Sigmoid colon (tissue), 6 donors: ENCODE measurements at regions not wholly inside any gene's neighbourhood (a gene's known extent, or its start where the extent isn't known, plus 50 kb on each side); places are given as distances from the start of the nearest gene placed in this dataset.

Source experiments
- DNase-seq: peaks from one replicate; pipeline ENCODE4 v3.0.0-alpha.2; 2019
- H3K27ac ChIP-seq, 4 donors: fragments of 200-600 bp; sonication (generic); one replicate each; pipeline ENCODE4 v1.5.1; 2016 to 2019; ENCODE audit warnings: mild to moderate bottlenecking in 1 of 4
- H3K27me3 ChIP-seq, 3 donors: fragments of 200-600 bp; sonication (generic); one replicate each; pipeline ENCODE4 v1.5.1; 2019; ENCODE audit warnings: mild to moderate bottlenecking in 1 of 3
- H3K36me3 ChIP-seq, 4 donors: fragments of 200-600 bp; sonication (generic); one replicate each; pipeline ENCODE4 v1.5.1; 2016 to 2019
- H3K4me1 ChIP-seq, 4 donors: fragments of 200-600 bp; sonication (generic); one replicate each; pipeline ENCODE4 v1.5.1; 2017 to 2019
- H3K4me3 ChIP-seq, 4 donors: fragments of 200-600 bp; sonication (generic); one replicate each; pipeline ENCODE4 v1.5.1; 2017 to 2019; ENCODE audit warnings: mild to moderate bottlenecking in 2 of 4, moderate library complexity in 1 of 4
- H3K9me3 ChIP-seq, 4 donors: fragments of 200-600 bp in 3 of 4; sonication (generic) in 3 of 4; one replicate each; pipeline versions ENCODE4 v1.5.1 to v1.6.1; 2013 to 2019
- EP300 ChIP-seq, 4 donors: sonication (generic); formaldehyde crosslinking; IDR thresholded peaks; one replicate each; pipeline ENCODE4 v1.6.1; 2017; ENCODE audit warnings: antibody characterized with exemption in 4 of 4
- POLR2A ChIP-seq, 2 donors: fragments of 450-650 bp; IDR thresholded peaks; one replicate each; pipeline ENCODE4 v1.6.1; 2016; ENCODE audit warnings: antibody characterized with exemption in 2 of 2, mild to moderate bottlenecking in 2 of 2, moderate library complexity in 2 of 2
- POLR2AphosphoS5 ChIP-seq, 4 donors: sonication (generic); formaldehyde crosslinking; IDR thresholded peaks; one replicate each; pipeline ENCODE4 v1.6.1; 2017; ENCODE audit warnings: antibody characterized with exemption in 4 of 4
- WGBS, 2 donors: extraction: QIAGEN DNeasy Blood & Tissue Kit; methylation state at CpG; one replicate each; pipeline ENCODE4 v1.1.7; 2013; 5-methylcytosine and 5-hydroxymethylcytosine counted together
- intact Hi-C: fragments of 100-400 bp; cut with DNase I; formaldehyde crosslinking; loops from one replicate; pipeline ENCODE4 v1.15.1; 2023
- TF ChIP-seq, protein P1 (sequence below), 4 experiments: fragments of 450-650 bp in 3 of 4; fragments of 200-600 bp in 1 of 4; IDR thresholded peaks; one replicate each; pipeline ENCODE4 v1.5.1; 2016 to 2019; ENCODE audit warnings: antibody characterized with exemption in 4 of 4, mild to moderate bottlenecking in 3 of 4, moderate library complexity in 2 of 4
- donor health status: healthy with polysubstance abuse.
- donor health status: healthy.

DNA sequence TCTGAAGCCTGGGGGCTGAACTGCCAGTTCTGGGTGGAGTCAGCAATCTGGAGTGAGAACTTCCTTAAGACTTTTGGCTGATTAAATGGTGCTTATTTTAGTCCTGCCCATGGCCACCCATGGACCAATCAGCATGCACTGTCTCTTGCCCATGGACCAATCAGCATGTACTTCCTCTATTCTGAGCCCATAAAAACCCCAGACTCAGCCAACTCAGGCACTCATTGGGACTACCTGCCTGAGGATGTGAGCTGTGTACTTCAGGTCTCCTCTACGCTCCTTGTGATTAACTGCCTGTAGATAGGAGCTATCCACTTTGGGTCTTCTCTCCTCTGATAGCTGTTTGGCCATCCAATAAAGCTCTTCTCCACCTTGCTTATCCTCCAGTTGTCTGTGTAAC lies 342.3 kb upstream of the CCDC179 start:
- Histone ChIP-seq H3K4me3 (no peak overlapping the region), H3K36me3 (no peaks in the 10 kb centered on the region), H3K4me1 (no peaks in the 10 kb centered on the region), H3K9me3 (peaks cover 0 to 9% (median 0%) of the 10 kb centered on the region in 4 donors), H3K27ac (no peak overlapping the region), H3K27me3 (no peaks in the 10 kb centered on the region)
- no peak for DNase-seq
- intact Hi-C loops, result no loop called here
- no peak for TF ChIP-seq POLR2AphosphoS5 (IDR thresholded peaks at IDR 0.05)
- 98 to 100% methylated on average over 1 of the region's 1 CpG for WGBS, 2 donors

DNA sequence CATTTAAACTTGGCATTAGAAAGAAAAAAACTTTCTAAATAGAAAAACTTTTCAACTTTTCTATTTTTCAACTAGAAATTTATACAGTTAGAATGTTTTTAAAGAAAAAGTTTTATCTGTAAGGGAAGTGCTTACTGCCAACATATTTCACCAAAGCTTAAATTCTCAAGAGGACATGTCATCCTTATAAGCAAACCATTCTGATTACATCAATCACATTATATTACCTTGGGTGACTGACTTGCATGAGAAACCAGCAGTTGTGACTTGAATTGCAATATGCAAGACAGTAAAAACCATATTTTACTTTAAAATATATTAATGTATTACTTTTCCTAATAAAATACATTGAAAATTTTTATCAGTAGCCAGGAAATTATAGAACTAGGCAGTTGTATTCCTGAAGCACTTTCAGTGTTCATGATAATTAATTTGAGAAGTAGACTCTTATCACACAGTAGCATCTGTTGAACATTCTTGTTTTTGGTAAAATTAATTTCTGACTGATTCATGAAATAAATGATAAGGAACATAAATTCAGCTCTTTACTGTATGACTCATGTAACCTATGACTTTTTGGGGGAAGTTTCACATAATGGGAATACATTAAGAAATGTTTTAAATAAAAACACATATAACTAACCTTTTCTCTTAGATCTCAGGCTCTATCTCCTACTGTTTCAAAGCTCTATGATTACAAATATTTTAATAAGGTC lies 345.0 kb upstream of the CCDC179 start:
- intact Hi-C loops, result no loop called here
- Histone ChIP-seq H3K36me3 (no peaks in the 10 kb centered on the region), H3K4me1 (no peaks in the 10 kb centered on the region)

DNA sequence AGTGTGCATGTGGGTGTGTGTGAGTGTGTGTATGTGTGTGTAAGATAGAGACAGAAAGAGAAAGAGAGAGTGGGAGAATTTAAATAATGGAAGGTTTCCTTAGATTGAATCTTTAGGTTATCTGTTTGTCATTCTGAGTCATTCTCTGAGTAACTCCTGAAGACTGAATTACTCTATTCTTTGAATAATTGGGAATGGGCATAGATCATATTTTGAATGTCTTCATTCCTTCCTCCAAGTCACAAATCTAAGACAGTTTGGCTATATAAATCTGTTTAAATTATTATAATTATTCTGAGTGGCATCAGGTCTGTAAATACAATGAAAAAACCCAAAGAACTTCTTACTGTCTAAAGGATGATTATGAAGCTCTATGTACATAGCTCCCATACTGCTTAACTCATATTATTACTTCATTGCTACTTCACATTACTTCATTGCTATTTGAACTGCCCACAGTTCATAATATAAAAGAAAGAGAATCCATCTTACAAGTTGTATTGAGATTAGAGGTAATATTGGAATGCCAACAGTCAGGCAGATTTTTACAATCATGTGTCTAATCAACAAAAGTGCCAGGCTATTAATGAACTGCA lies 346.6 kb upstream of the CCDC179 start:
- no peaks in the 10 kb centered on the region for H3K4me1 ChIP-seq
- H3K4me3 ChIP-seq, result no peak overlapping the region
- intact Hi-C loops, result no loop called here
- TF ChIP-seq POLR2A (IDR thresholded peaks at IDR 0.05) (no peak), EP300 (IDR thresholded peaks at IDR 0.05) (no peak), POLR2AphosphoS5 (IDR thresholded peaks at IDR 0.05) (no peak)
- TF ChIP-seq, protein P1, sequence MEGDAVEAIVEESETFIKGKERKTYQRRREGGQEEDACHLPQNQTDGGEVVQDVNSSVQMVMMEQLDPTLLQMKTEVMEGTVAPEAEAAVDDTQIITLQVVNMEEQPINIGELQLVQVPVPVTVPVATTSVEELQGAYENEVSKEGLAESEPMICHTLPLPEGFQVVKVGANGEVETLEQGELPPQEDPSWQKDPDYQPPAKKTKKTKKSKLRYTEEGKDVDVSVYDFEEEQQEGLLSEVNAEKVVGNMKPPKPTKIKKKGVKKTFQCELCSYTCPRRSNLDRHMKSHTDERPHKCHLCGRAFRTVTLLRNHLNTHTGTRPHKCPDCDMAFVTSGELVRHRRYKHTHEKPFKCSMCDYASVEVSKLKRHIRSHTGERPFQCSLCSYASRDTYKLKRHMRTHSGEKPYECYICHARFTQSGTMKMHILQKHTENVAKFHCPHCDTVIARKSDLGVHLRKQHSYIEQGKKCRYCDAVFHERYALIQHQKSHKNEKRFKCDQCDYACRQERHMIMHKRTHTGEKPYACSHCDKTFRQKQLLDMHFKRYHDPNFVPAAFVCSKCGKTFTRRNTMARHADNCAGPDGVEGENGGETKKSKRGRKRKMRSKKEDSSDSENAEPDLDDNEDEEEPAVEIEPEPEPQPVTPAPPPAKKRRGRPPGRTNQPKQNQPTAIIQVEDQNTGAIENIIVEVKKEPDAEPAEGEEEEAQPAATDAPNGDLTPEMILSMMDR (IDR thresholded peaks at IDR 0.05), result no peak
- H3K36me3 ChIP-seq, result no peaks in the 10 kb centered on the region
- H3K27me3 ChIP-seq, result no peaks in the 10 kb centered on the region
- DNase-seq, result no peak
- H3K27ac ChIP-seq, result no peak overlapping the region
- H3K9me3 ChIP-seq, result peaks cover 0 to 6% (median 0%) of the 10 kb centered on the region in 4 donors

More for the DNA sequence above, 345.0 kb upstream of the CCDC179 start:
- Histone ChIP-seq H3K27ac (no peak overlapping the region), H3K27me3 (no peaks in the 10 kb centered on the region), H3K4me3 (no peak overlapping the region), H3K9me3 (peaks cover 0 to 6% (median 0%) of the 10 kb centered on the region in 4 donors)
- DNase-seq, result no peak
- TF ChIP-seq POLR2A (IDR thresholded peaks at IDR 0.05), result no peak
- no peak for TF ChIP-seq EP300 (IDR thresholded peaks at IDR 0.05)
- no peak for TF ChIP-seq POLR2AphosphoS5 (IDR thresholded peaks at IDR 0.05)
- TF ChIP-seq, protein P1 (IDR thresholded peaks at IDR 0.05), result no peak

DNA sequence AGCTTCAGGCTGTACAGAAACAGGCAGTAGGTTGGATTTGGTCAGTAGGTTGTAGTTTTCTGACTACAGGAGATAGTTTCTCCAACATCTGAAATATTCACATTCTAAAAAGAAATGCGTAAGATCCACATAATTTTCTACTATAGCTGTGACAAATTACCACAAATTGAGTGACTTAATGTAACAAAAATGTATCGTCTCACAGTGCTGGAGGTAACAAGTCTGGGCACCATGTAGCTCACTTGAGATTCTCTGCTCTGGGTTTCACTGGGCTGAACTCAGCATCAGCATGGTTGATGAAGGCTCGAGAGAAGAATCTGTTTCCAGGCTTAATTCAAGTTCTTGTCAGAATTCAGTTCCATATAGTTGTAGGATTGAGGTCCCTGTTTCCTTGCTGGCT lies 350.9 kb upstream of the CCDC179 start:
- Histone ChIP-seq H3K36me3 (no peaks in the 10 kb centered on the region), H3K4me1 (no peaks in the 10 kb centered on the region), H3K27ac (no peak overlapping the region), H3K4me3 (no peak overlapping the region), H3K27me3 (no peaks in the 10 kb centered on the region), H3K9me3 (no peaks in the 10 kb centered on the region)
- TF ChIP-seq POLR2AphosphoS5 (IDR thresholded peaks at IDR 0.05), result no peak
- no peak for TF ChIP-seq EP300 (IDR thresholded peaks at IDR 0.05)
- TF ChIP-seq, protein P1 (IDR thresholded peaks at IDR 0.05), result no peak
- no peak for TF ChIP-seq POLR2A (IDR thresholded peaks at IDR 0.05)
- intact Hi-C loops, result no loop called here
- WGBS, 2 donors, result 82 to 90% methylated on average over 3 of the region's 3 CpGs
- DNase-seq, result no peak

DNA sequence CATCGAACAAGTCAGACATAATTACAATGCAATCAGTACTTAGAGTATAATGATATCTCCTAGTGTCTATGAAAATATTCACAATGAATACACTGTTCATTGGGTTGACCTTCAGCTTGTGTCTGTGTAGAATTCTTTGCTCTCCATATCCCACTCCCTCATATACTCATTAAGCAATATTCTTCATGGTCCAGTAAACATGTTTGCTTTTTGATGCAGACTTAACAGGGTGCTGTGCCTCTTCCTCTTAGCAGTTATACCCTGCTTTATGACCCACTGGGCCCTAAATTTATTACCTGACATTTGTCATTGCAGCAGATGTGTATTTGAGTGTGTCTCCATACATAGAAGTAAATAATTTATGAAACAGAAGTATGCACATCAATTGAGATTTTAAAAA lies 352.5 kb upstream of the CCDC179 start:
- intact Hi-C loops, result no loop called here
- Histone ChIP-seq H3K27ac (no peak overlapping the region), H3K36me3 (no peaks in the 10 kb centered on the region), H3K27me3 (no peaks in the 10 kb centered on the region), H3K4me1 (no peaks in the 10 kb centered on the region), H3K4me3 (no peak overlapping the region), H3K9me3 (no peaks in the 10 kb centered on the region)
- 13 to 29% methylated on average over 1 of the region's 1 CpG for WGBS, 2 donors
- no peak for DNase-seq
- TF ChIP-seq POLR2AphosphoS5 (IDR thresholded peaks at IDR 0.05), result no peak
- no peak for TF ChIP-seq EP300 (IDR thresholded peaks at IDR 0.05)
- TF ChIP-seq, protein P1 (IDR thresholded peaks at IDR 0.05), result no peak
- TF ChIP-seq POLR2A (IDR thresholded peaks at IDR 0.05), result no peak
